ENCODE measurements at regions not wholly inside any gene's neighbourhood (a gene's known extent, or its start where the extent isn't known, plus 50 kb on each side); places are given as distances from the start of the nearest gene placed in this dataset.

DNA sequence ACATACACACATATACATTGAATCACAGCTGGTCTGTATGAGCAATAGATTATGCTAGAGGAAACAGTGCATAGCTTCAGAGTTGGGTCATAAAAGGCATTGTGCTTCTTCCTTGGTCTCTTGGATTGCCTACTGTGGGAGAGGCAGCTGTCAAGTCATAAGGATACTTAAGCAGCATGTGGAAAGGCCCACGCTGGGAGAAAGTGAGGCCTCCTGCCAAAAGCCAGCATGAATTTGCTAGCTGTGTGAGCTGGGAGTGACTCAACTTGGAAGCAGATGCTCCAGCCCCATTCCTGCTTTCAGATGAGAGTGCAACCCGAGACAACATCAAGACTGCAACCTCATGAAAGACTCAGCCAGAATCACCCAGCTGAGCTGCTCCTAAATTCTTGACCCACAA lies 311.9 kb upstream of the TBX3 start:
- DNase-seq = no peak

DNA sequence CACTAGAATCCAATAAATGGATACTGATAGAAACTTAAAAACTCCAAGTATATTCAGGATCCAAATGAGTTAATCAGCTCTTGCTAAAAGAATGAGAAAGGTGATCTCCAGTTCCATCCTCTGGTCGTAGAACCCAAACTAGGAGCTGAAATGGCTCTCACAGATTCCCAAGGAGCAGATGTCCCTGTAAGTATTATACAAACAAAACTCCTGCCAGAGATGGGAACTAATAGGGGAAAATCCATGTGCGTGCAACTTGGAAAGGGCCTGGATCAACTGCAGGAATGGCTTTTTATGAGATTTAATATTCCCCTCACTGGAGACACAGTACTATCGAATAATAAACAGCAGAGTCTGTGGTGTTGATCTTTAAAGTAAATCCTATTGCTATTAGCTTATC lies 309.2 kb upstream of the TBX3 start:
- no peak for DNase-seq

DNA sequence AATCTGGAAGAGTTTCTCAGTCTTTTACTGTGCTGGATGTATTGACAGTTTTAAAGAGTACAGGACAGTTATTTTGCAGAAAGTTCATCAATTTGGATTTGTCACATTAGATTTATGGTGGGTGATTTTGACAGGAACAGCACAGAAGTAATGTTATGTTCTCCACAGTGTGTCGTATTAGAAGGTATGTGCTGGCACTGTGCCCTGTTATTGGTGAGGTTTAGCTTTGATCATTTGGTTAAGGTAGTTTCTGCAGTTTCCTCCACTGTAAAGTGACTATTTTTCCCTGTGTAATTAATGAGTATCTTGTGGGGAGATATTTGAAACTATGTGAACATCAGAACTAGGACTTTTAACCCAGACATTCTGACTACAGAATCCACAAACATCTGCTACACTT lies 308.5 kb upstream of the TBX3 start:
- DNase-seq = no peak

DNA sequence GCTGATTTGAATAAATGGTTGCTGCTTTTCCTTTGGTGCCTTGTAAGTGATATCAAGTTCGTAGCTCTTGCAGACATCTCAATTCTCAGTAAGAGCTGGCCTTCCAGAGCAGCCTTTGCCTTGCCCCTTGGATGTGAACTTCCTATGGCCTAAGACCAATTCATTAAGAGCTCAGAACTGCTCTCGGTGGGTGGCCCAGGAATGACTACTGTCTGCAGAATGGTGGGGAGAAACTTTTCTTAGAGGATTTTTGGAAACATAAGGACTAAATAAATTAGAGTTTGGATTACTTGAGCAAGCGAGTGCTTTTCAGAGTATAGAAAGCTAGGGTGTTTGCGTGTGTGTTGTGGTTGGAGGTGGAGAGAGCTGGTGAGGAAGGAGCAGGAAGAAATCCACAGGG lies 306.4 kb upstream of the TBX3 start:
- DNase-seq = no peak

DNA sequence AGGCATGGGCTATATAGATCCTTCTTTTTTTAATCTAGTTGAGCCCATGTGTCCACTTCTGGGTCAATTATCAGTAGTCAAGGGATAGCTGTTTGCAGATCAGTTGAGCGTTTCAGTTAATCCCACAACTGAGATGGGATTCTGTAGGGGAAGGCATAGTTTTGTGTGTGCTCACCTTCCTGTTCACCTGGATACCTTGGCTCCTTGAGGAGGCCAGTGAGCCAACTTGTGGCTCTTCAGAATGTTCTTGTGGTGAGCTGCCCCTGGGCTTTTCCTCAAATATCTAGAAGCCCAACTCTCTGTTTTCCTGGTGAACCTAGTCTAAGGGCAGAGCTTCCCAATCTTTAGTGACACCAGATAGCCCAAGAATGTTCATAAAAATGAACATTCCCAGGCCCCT lies 302.9 kb upstream of the TBX3 start:
- no peak for DNase-seq

DNA sequence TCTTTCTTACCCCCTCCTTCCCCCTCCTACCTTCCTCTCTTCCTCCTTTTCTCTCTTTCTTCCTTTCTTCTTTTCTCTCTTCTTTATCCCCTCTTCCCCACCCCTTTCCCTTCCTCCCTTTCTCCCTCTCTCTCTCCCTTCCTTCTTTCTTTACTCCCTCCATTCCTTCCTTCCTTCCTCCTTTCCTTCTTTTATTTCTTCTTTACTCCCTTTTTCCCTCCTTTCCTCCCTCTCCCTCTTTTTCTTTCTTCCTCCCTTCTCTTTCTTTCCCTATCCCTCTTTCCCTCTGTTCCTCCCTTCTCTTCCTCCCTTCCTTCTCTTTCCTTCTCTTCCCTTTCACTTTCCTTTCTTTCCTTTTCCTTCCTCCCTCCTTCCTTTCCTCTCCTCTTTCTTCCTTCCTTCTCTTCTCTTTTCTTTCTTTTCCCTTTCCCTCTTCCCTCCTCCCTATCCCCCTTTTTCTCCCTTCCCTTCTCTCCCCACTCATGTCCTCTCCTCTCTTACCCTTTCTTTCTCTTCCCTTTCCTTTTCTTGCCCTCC lies 302.3 kb upstream of the TBX3 start:
- no peak for DNase-seq

DNA sequence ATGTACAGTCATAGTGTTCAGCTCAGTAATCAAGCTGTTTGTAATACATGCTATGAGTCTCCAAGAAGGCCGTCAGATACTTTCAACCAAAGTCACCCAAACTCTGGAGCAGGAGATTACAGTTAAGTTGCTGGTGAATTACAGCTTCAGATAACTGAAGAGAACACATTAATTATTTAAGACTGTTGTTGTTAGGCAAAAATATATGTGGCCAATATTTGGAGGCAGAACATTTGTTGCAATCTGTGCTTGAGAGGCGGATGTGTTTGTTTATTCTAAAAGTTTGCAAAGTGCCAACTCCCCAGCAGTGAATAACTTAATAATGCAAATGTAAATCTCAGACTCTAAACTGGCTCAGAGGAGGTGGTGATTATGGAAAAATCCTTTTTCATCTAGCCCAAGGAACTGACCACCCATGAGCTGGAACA lies 300.7 kb upstream of the TBX3 start:
- DNase-seq = no peak

DNA sequence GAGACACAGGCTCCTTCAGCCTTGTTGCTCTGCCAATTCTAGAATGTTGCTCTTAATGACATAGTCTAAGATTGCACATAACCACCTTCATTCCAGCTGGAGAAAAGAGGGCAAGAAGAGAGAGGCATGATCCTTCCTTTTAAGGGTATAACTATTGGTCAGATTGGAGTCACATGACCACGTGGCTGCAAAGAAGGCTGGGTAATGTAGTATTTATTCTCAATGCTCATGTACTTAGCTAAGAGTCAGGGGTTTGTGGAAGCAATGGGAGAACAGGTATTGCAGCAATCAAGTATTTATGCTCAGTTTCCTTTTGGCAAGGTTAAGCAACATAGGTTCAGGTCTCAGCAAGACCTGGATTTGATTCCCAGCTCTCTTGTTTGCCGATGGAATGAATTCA lies 298.8 kb upstream of the TBX3 start:
- no peak for DNase-seq

DNA sequence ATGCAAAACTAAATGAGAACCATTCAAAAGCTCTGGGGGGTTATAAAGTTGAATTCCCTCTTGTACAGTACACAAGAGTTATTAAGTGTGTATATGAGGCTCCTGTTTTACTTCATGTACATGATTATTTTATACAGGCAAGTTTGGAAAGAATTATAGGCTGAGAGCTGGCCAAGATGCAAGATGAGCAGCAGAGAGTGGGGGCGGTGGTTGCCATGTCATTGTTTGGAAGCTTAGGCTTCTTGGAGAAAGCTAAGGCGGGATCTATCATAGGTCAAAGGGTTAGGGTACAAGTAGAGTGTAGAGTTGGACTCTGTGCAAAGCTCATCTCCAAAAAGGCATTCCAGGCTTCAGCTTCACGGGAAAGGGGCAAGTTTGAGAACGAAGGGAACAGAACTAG lies 297.1 kb upstream of the TBX3 start:
- no peak for DNase-seq

DNA sequence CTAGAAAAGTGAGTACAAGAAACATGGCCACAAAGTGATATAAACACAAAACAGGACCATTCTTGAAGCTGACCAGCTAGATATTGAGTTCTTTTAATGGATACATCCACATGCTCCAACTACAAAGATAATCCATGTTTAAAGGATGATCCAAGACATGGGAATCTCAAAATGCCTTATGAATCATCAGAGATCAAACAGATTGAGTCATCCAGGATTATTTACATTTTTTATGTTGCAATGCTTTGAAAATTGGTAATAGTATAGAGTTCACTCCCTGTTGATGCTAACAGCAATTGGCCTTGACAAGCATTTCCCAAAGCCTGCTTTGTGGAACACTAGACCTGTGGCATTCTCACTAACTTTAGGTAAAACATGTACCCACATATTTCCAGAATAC lies 293.0 kb upstream of the TBX3 start:
- DNase-seq = no peak

DNA sequence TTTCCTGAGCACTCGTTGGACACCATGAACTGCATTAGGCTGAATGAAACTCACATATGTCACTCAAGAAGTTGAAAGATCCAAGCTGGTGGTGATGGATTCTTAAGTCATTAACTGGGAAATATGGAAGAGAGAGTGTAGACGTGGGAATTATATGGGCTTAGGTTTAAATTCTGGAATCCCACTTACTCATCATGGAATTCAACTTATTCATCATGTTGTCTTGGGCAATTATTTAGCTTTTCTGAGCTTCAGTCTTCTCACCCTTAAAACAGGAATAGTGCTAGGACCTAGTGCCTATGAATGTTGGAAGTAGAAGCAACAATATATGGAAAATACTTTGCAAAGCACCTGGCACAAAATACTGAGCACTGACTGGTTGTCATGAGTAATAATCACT lies 292.4 kb upstream of the TBX3 start:
- no peak for DNase-seq

DNA sequence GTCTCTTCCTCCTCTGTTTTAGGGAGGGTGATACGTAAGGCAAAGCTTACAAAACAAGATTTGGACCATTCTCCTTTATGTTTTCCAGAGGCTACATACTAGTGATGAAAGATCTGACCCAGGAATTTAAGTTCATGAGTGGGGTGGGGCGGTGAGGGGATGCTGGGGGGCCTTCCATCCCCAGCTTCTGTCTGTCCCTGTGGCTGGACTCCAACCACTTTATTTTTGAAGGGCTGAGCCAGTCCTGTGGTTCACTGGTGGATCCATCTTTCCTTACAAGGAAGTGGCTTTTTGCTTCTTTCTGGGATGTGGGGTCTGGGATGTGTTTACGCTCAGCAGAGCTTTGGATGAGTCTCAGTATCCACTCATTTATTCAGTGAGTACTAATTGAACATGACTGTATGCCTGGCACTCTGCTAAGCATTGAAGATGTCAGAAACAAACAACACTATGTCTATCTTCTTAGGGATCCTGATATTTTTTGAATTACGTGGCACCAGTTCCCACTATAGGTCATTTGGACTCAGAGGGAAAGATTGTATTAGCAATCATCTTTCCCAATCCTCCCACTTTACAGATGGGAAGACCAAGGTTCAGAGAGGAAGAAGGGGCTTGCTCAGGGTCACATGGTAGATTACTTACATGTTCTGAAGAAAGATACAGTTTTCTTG lies 291.8 kb upstream of the TBX3 start:
- no peak for DNase-seq

DNA sequence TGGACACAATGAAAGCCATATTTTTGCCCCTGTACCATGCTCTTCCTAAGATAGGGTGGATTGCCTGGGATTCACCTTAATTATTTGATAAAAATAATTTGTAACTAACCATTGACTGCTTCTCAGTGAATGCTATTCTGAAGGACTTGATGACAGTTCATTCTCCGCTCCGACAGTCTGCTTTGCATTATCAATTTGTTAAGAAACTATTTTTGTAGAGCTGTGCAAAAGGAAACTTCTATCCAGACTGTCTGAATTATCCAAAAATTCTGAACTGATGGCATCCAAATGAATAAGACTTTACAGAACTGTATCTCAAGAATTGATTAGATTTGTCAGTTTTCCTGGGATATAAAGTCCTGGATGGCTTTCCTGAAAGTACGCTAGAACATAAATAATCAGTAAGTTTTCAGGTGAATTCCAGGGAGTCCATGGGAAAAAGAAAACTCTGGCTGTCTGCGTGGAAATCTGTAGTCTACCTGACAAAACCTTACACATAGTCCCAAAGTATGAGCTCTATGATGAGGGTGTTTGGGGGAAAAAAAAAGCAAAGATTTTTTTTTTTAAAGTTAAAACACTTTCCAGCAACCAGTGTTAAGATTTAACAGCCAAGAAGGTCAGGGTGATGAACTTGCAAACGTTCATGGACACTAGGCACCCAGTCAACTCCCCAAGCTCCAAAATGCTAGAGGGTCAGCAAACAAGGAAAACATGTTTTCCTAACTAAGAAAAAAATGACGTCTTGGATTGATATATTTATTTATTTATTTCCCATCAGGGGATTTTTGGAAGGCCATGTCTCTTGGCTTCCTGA lies 291.1 kb upstream of the TBX3 start:
- DNase-seq = no peak

DNA sequence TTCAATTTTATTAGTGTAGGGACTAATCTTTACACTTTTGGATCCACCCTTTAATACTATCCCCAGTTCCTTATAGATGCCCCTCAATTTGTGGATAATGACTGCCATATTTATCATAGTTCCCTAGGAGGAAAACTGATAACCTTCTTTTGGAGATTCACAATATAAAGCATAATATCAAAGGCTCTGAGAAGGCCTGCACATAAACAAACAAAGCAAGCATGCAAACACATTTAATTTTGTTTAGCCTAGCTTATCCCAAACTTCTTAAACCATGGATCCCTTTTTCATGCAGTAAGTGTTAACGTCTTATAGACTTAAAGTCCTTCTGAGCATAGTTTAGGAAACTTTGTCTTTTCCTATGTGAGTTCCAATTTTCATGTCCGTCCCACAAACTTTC lies 290.4 kb upstream of the TBX3 start:
- no peak for DNase-seq

DNA sequence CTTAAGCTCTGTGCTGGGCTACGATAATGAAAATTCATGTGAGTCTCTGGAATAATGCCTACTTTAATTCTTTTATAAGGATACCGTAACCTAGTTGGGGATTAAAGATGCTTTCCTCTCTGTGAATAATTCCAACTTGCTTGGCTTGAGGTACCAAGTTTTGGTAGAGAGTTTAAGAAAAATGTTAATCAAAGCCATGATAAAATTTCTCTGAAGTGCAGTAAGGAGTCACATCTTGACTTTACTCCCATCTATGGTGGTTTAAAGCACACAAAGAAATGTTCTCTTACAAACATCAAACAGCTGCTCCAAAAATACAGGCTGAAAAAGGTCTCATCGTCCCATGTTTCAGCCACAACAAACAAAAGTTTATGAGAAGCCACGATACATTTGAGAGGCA lies 284.8 kb upstream of the TBX3 start:
- no peak for DNase-seq

DNA sequence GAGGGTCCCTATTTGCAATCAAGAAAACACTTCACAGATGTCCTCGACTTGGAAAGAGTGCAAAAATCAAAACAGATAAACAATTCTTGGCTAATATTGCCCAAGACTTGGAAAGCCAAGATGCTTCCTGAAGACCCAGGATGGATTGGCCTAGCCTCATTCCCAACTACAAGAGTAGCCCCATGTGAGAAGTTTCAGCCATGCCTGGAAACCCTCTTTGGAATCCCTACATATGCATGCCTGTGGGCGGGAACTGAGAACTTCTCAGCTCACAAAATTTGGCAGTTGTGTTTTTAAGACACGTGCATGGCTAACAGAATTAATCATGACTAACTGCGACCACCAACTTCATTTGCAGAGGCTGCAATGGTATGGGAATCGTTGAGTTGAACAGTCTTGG lies 283.2 kb upstream of the TBX3 start:
- no peak for DNase-seq

DNA sequence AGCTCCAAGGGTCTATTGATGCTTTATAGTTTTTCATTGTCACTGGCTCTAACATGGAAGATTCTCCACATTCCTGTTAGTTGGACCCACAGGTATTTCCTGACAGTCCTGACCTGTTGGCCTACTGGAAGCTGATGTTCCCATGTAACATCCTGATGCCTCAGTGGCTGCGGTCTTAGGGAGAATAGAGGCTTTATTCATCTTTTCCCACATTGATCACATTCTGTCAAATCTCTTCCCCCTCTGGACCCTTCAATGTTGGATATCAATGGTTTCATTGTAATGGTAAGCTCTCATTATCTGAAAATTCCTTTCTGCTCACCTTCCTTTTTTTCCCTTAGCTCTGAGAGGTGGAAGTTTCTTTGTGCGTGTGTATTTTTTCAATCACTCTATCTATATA lies 280.9 kb upstream of the TBX3 start:
- no peak for DNase-seq

DNA sequence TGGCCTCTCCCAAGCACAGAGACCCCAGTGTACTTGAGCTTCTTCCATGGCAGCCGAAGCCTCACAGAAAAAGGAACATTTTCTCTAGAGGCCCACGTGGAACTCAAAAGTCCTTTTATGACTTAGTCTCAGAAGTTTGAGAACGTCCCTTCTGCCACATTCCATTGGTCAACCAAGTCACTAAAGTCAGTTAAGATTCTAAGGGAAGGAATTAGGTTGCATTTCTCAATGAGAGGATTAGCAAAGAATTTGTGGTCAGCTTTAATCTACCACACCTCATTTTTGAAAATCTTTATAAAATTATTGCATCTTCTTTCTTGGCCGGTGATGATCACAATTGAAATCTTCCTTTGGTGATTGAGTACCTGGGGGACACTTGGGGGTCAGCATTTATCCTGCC lies 279.9 kb upstream of the TBX3 start:
- no peak for DNase-seq

DNA sequence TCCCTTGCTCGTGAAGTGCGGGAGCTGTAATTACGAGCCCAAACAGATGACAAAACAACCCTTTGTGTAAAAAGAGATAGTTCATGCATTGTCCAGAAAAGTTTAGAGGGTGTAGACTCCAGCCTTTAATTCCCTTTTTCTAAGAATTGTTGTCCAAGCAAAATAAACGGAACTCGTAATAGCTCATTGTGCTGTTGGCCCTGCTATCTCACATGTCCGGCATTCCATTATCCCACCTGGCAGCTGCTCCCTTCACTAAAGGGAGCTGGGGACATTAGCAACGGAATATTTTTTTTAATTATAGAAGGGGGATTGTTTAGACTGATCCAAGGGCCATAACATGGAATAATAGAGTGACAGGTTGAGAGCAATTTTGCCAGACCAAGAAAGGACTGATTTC lies 277.5 kb upstream of the TBX3 start:
- DNase-seq = no peak

DNA sequence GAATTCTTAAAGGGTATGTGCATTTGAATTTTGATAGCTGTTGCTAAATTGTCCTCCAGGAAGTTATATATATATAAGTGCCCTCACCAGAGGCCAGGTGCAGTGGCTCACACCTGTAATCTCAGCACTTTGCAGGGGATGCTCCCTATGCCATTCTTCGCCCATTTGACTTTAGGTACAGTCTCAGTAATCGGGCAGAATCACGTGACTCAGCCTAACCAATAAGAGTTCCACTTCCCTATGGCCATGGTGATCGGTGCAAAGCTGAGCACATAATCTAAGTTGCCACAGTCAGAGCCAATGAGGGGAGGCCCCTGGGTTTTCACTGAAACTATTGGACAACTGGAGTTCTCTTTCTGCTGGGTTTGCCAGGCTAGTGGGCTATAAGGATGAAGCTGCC lies 274.6 kb upstream of the TBX3 start:
- DNase-seq = no peak

DNA sequence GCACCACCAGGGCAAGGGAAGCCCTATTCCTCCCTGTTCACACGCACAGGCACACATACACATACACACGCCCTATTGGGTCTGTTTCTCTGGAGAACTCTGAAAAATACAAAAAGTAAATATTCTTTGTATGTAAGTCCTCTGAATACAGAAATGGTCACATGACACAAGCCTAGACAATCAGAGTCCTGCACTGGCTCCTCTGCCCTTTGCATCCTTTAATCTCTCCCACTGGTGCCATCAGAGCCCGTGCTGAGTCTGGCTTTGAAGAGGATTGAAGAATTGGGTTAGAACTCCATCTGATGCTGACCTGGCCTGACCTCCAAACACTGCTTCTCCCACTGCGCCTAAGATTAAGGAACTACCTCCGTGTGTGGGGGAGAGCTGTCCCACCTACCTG lies 273.2 kb upstream of the TBX3 start:
- DNase-seq = no peak

DNA sequence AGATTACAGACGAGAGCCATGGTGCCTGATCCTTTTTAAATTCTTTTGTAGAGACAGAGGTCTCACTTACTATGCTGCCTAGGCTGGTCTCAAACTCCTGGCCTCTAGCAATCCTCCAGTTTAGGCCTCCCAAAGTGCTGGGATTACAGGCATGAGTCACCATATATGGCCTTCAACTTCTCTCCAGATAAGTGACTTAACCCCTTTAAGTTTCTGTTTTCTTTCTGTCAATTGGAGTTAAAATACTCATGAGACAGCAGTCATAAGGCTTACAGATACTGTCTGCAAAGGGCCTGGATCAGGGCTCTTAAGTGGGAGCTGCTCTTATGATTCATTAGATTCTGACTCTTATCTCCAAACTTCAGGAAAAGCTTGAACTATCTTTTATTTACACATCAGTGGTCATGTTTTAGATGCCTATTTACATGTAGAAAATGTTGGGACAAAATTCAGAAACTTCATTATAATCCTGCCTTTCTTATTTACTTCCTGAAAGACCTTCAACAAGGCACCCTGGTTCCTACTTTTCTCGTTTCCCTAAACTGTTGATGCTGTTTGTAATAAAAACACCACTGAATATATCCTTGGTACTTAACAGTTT lies 271.5 kb upstream of the TBX3 start:
- no peak for DNase-seq

DNA sequence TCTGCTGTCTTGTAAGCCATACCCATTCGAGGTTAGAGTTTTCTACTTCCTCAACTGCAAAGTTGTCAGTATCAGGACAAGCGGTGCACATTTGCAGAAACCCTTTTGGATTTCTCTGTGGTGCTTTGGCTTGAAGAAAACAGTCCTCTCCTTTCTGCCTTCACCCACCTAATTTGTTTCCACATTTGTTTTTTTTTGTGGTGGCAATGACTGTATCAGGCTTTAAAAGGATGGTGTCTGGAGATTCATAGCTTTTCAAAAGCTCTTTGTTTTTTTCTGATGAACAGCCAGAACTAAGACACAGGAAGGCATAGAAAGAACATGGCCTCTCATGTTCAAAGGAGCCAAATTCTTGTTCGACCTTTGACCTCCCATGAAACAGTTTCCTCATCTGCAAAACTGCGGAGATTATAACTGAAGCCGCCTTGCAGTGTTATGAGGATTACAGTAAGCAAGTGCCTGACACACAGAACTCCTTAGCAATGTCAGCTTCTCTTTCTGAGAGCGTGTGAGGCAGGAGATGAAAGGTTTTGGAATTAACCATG lies 270.6 kb upstream of the TBX3 start:
- DNase-seq = no peak
